ENCODE measurements at regions not wholly inside any gene's neighbourhood (a gene's known extent, or its start where the extent isn't known, plus 50 kb on each side); places are given as distances from the start of the nearest gene placed in this dataset.

DNA sequence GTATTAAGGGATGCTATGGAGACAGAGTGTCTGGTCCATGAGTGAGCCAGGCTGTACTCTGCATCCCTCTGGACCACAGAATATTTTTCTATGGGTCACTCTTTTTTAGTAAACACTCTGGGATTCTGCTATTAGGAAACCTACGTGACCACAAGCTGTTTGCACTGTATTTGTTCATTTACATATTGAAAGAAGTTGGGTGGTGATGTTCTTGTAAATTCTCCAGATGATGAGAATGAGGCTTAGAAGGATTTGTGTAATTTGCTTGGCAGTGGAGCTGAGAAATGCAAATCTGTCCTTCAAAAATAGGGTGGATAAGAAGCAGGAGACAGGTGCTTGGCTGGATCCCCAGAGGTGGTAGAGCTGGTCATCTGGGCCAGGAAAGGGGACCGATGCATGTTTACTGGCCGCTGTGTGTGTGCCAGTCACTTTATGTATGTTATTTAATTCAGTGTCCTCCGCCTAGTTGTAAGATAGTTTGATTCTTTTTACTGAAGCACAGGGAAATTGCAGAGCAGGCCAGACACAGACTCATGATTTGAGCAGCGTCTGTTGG is 63.7 kb upstream of the HEPHL1 start:
- TF ChIP-seq CHD2 (IDR thresholded peaks at IDR 0.05; ENCODE audit: low read length, partially characterized antibody), result no peak
- no peak for TF ChIP-seq MXI1 (IDR thresholded peaks at IDR 0.05; ENCODE audit: low read depth, low read length)
- TF ChIP-seq, protein P1, sequence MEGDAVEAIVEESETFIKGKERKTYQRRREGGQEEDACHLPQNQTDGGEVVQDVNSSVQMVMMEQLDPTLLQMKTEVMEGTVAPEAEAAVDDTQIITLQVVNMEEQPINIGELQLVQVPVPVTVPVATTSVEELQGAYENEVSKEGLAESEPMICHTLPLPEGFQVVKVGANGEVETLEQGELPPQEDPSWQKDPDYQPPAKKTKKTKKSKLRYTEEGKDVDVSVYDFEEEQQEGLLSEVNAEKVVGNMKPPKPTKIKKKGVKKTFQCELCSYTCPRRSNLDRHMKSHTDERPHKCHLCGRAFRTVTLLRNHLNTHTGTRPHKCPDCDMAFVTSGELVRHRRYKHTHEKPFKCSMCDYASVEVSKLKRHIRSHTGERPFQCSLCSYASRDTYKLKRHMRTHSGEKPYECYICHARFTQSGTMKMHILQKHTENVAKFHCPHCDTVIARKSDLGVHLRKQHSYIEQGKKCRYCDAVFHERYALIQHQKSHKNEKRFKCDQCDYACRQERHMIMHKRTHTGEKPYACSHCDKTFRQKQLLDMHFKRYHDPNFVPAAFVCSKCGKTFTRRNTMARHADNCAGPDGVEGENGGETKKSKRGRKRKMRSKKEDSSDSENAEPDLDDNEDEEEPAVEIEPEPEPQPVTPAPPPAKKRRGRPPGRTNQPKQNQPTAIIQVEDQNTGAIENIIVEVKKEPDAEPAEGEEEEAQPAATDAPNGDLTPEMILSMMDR (IDR thresholded peaks at IDR 0.05), result no peak
- TF ChIP-seq TEAD4 (IDR thresholded peaks at IDR 0.05; ENCODE audit: borderline replicate concordance, insufficient read depth), result no peak
- no peak for TF ChIP-seq GABPA (IDR thresholded peaks at IDR 0.05; ENCODE audit: low read depth)
- TF ChIP-seq, protein P2, sequence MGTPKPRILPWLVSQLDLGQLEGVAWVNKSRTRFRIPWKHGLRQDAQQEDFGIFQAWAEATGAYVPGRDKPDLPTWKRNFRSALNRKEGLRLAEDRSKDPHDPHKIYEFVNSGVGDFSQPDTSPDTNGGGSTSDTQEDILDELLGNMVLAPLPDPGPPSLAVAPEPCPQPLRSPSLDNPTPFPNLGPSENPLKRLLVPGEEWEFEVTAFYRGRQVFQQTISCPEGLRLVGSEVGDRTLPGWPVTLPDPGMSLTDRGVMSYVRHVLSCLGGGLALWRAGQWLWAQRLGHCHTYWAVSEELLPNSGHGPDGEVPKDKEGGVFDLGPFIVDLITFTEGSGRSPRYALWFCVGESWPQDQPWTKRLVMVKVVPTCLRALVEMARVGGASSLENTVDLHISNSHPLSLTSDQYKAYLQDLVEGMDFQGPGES (IDR thresholded peaks at IDR 0.05; ENCODE audit: low read depth, low read length), result no peak
- TF ChIP-seq ELF1 (IDR thresholded peaks at IDR 0.05), result no peak
- TF ChIP-seq RAD21 (IDR thresholded peaks at IDR 0.05; ENCODE audit: low read length), result no peak
- TF ChIP-seq EP300 (IDR thresholded peaks at IDR 0.05; ENCODE audit: borderline replicate concordance in 1 of 2, low read depth in 1 of 2, low read length in 1 of 2), result no peak
- TF ChIP-seq, protein P3, sequence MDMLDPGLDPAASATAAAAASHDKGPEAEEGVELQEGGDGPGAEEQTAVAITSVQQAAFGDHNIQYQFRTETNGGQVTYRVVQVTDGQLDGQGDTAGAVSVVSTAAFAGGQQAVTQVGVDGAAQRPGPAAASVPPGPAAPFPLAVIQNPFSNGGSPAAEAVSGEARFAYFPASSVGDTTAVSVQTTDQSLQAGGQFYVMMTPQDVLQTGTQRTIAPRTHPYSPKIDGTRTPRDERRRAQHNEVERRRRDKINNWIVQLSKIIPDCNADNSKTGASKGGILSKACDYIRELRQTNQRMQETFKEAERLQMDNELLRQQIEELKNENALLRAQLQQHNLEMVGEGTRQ (IDR thresholded peaks at IDR 0.05; ENCODE audit: borderline replicate concordance, low read depth, low read length), result no peak
